Activated naive CD8-positive, alpha-beta T cell treated with anti-CD3 and anti-CD28 coated beads, Interleukin-2, amount 50 U/mL, for 24 hours (primary cell): ENCODE measurements at regions not wholly inside any gene's neighbourhood (a gene's known extent, or its start where the extent isn't known, plus 50 kb on each side); places are given as distances from the start of the nearest gene placed in this dataset.

Experiments used
- ATAC-seq: fragments of 150-1000 bp; cut with Tn5 transposase; one replicate; pipeline ENCODE4 v1.10.0; 2021
- DNase-seq: peaks from one replicate; pipeline ENCODE4 v3.0.0; 2021
- H3K27ac Mint-ChIP-seq: one replicate; pipeline ENCODE4 v1.8.0; 2021; ENCODE audit warnings: mild to moderate bottlenecking, mixed read lengths
- H3K27me3 Mint-ChIP-seq: one replicate; pipeline ENCODE4 v1.8.0; 2021; ENCODE audit warnings: mixed read lengths
- H3K36me3 Mint-ChIP-seq: one replicate; pipeline ENCODE4 v1.8.0; 2021; ENCODE audit warnings: low read depth, mixed read lengths
- H3K4me1 Mint-ChIP-seq: one replicate; pipeline ENCODE4 v1.8.0; 2021; ENCODE audit warnings: mixed read lengths
- H3K4me3 Mint-ChIP-seq: one replicate; pipeline ENCODE4 v1.8.0; 2021; ENCODE audit warnings: mild to moderate bottlenecking, moderate library complexity, mixed read lengths
- H3K9me3 Mint-ChIP-seq: one replicate; pipeline ENCODE4 v1.8.0; 2021; ENCODE audit warnings: mixed read lengths

GRCh38 chr5:84568171-84568570, 183.5 kb upstream of the EDIL3 start:
- no peaks in the 10 kb centered on the region for H3K36me3 Mint-ChIP-seq
- H3K9me3 Mint-ChIP-seq, result peaks cover 7% of the 10 kb centered on the region
- no peak overlapping the region for H3K4me3 Mint-ChIP-seq
- no peak for DNase-seq
- no peak overlapping the region for H3K27ac Mint-ChIP-seq
- no peak for ATAC-seq
- H3K27me3 Mint-ChIP-seq, result no peaks in the 10 kb centered on the region
- no peaks in the 10 kb centered on the region for H3K4me1 Mint-ChIP-seq

- no peaks in the 10 kb centered on the region for H3K4me1 Mint-ChIP-seq
- ATAC-seq, result no peak
- H3K27me3 Mint-ChIP-seq, result no peaks in the 10 kb centered on the region
- H3K4me3 Mint-ChIP-seq, result no peak overlapping the region
- no peak for DNase-seq
- no peaks in the 10 kb centered on the region for H3K36me3 Mint-ChIP-seq
- no peak overlapping the region for H3K27ac Mint-ChIP-seq
- H3K9me3 Mint-ChIP-seq, result peaks cover 3% of the 10 kb centered on the region
Measured at GRCh38 chr5:84565866-84566265, 181.2 kb upstream of the EDIL3 start.

GRCh38 chr5:84564321-84565075, 179.8 kb upstream of the EDIL3 start:
- H3K9me3 Mint-ChIP-seq, result peaks cover 3% of the 10 kb centered on the region
- no peak overlapping the region for H3K27ac Mint-ChIP-seq
- no peaks in the 10 kb centered on the region for H3K27me3 Mint-ChIP-seq
- ATAC-seq (no peak), DNase-seq (no peak)
- H3K36me3 Mint-ChIP-seq, result no peaks in the 10 kb centered on the region
- no peak overlapping the region for H3K4me3 Mint-ChIP-seq
- H3K4me1 Mint-ChIP-seq, result no peaks in the 10 kb centered on the region

- Mint-ChIP-seq H3K36me3 (no peaks in the 10 kb centered on the region), H3K4me3 (no peak overlapping the region), H3K9me3 (peaks cover 17% of the 10 kb centered on the region), H3K27ac (no peak overlapping the region), H3K4me1 (no peaks in the 10 kb centered on the region), H3K27me3 (no peaks in the 10 kb centered on the region)
- DNase-seq (no peak), ATAC-seq (no peak)
Measured at GRCh38 chr5:84550222-84550621, 165.5 kb upstream of the EDIL3 start.

- Mint-ChIP-seq H3K9me3 (peaks cover 8% of the 10 kb centered on the region), H3K4me1 (no peaks in the 10 kb centered on the region), H3K4me3 (no peak overlapping the region), H3K36me3 (no peaks in the 10 kb centered on the region), H3K27ac (no peak overlapping the region), H3K27me3 (no peaks in the 10 kb centered on the region)
- ATAC-seq (no peak), DNase-seq (no peak)
Measured at GRCh38 chr5:84549054-84549453, 164.4 kb upstream of the EDIL3 start.

- no peaks in the 10 kb centered on the region for H3K4me1 Mint-ChIP-seq
- no peak overlapping the region for H3K4me3 Mint-ChIP-seq
- ATAC-seq (no peak), DNase-seq (no peak)
- H3K27me3 Mint-ChIP-seq, result no peaks in the 10 kb centered on the region
- no peak overlapping the region for H3K27ac Mint-ChIP-seq
- H3K36me3 Mint-ChIP-seq, result no peaks in the 10 kb centered on the region
- H3K9me3 Mint-ChIP-seq, result peaks cover 16% of the 10 kb centered on the region
Measured at GRCh38 chr5:84546686-84547085, 162.0 kb upstream of the EDIL3 start.

- Mint-ChIP-seq H3K4me1 (no peaks in the 10 kb centered on the region), H3K27ac (no peak overlapping the region), H3K9me3 (peaks cover 20% of the 10 kb centered on the region), H3K36me3 (no peaks in the 10 kb centered on the region), H3K4me3 (no peak overlapping the region), H3K27me3 (no peaks in the 10 kb centered on the region)
- DNase-seq, result no peak
- no peak for ATAC-seq
Measured at GRCh38 chr5:84536797-84537196, 152.1 kb upstream of the EDIL3 start.

- Mint-ChIP-seq H3K36me3 (no peaks in the 10 kb centered on the region), H3K4me1 (no peaks in the 10 kb centered on the region), H3K27me3 (no peaks in the 10 kb centered on the region), H3K27ac (no peak overlapping the region), H3K9me3 (peaks cover 15% of the 10 kb centered on the region), H3K4me3 (no peak overlapping the region)
- DNase-seq, result no peak
- ATAC-seq, result no peak
Measured at GRCh38 chr5:84535281-84535680, 150.6 kb upstream of the EDIL3 start.

- no peak overlapping the region for H3K4me3 Mint-ChIP-seq
- H3K27ac Mint-ChIP-seq, result no peak overlapping the region
- no peaks in the 10 kb centered on the region for H3K36me3 Mint-ChIP-seq
- DNase-seq (no peak), ATAC-seq (no peak)
- H3K4me1 Mint-ChIP-seq, result no peaks in the 10 kb centered on the region
- no peaks in the 10 kb centered on the region for H3K27me3 Mint-ChIP-seq
- H3K9me3 Mint-ChIP-seq, result peaks cover 6% of the 10 kb centered on the region
Measured at GRCh38 chr5:84524491-84524890, 139.8 kb upstream of the EDIL3 start.

GRCh38 chr5:84518862-84519261, 134.2 kb upstream of the EDIL3 start:
- H3K27ac Mint-ChIP-seq, result no peak overlapping the region
- no peak for DNase-seq
- no peak overlapping the region for H3K4me3 Mint-ChIP-seq
- no peaks in the 10 kb centered on the region for H3K36me3 Mint-ChIP-seq
- no peaks in the 10 kb centered on the region for H3K27me3 Mint-ChIP-seq
- no peaks in the 10 kb centered on the region for H3K4me1 Mint-ChIP-seq
- peaks cover 11% of the 10 kb centered on the region for H3K9me3 Mint-ChIP-seq
- no peak for ATAC-seq

GRCh38 chr5:84518370-84518769, 133.7 kb upstream of the EDIL3 start:
- Mint-ChIP-seq H3K27me3 (no peaks in the 10 kb centered on the region), H3K36me3 (no peaks in the 10 kb centered on the region), H3K4me1 (no peaks in the 10 kb centered on the region), H3K4me3 (no peak overlapping the region), H3K9me3 (peaks cover 11% of the 10 kb centered on the region), H3K27ac (no peak overlapping the region)
- DNase-seq, result no peak
- no peak for ATAC-seq

- H3K27me3 Mint-ChIP-seq, result no peaks in the 10 kb centered on the region
- no peaks in the 10 kb centered on the region for H3K36me3 Mint-ChIP-seq
- peaks cover 10% of the 10 kb centered on the region for H3K9me3 Mint-ChIP-seq
- no peaks in the 10 kb centered on the region for H3K4me1 Mint-ChIP-seq
- no peak for ATAC-seq
- H3K4me3 Mint-ChIP-seq, result no peak overlapping the region
- DNase-seq, result no peak
- H3K27ac Mint-ChIP-seq, result no peak overlapping the region
Measured at GRCh38 chr5:84506625-84507024, 121.9 kb upstream of the EDIL3 start.

- DNase-seq (no peak), ATAC-seq (no peak)
- H3K36me3 Mint-ChIP-seq, result no peaks in the 10 kb centered on the region
- H3K27me3 Mint-ChIP-seq, result no peaks in the 10 kb centered on the region
- H3K4me1 Mint-ChIP-seq, result no peaks in the 10 kb centered on the region
- H3K4me3 Mint-ChIP-seq, result no peak overlapping the region
- H3K9me3 Mint-ChIP-seq, result no peaks in the 10 kb centered on the region
- H3K27ac Mint-ChIP-seq, result no peak overlapping the region
Measured at GRCh38 chr5:84494453-84494852, 109.8 kb upstream of the EDIL3 start.

GRCh38 chr5:84487963-84488362, 103.3 kb upstream of the EDIL3 start:
- DNase-seq (no peak), ATAC-seq (no peak)
- H3K4me1 Mint-ChIP-seq, result no peaks in the 10 kb centered on the region
- no peak overlapping the region for H3K4me3 Mint-ChIP-seq
- no peaks in the 10 kb centered on the region for H3K36me3 Mint-ChIP-seq
- H3K9me3 Mint-ChIP-seq, result peaks cover 4% of the 10 kb centered on the region
- no peaks in the 10 kb centered on the region for H3K27me3 Mint-ChIP-seq
- H3K27ac Mint-ChIP-seq, result no peak overlapping the region

GRCh38 chr5:84480873-84481637, 96.4 kb upstream of the EDIL3 start:
- no peak overlapping the region for H3K27ac Mint-ChIP-seq
- no peak overlapping the region for H3K4me3 Mint-ChIP-seq
- no peaks in the 10 kb centered on the region for H3K36me3 Mint-ChIP-seq
- no peak for ATAC-seq
- H3K9me3 Mint-ChIP-seq, result peaks cover 7% of the 10 kb centered on the region
- no peaks in the 10 kb centered on the region for H3K4me1 Mint-ChIP-seq
- no peak for DNase-seq
- H3K27me3 Mint-ChIP-seq, result no peaks in the 10 kb centered on the region
